SK-N-SH treated with all-trans-retinoic acid at 6 μM for 48 hours (cell line): ENCODE measurements at regions not wholly inside any gene's neighbourhood (a gene's known extent, or its start where the extent isn't known, plus 50 kb on each side); places are given as distances from the start of the nearest gene placed in this dataset.

Experiments
- BACH2 ChIP-seq: fragments of 250-450 bp; sonication (Bioruptor Pico); IDR thresholded peaks from 2 replicates; pipeline ENCODE4 v1.9.0; 2021; ENCODE audit warnings: mild to moderate bottlenecking, borderline replicate concordance
- ESRRG ChIP-seq: fragments of 250-450 bp; sonication (Bioruptor Pico); IDR thresholded peaks from 2 replicates; pipeline ENCODE4 v1.6.1; 2021; ENCODE audit warnings: mild to moderate bottlenecking
- OSR1 ChIP-seq: fragments of 250-450 bp; sonication (Bioruptor Pico); IDR thresholded peaks from 2 replicates; pipeline ENCODE4 v1.8.0; 2022; ENCODE audit warnings: moderate library complexity, mild to moderate bottlenecking, inconsistent platforms
- PPARA ChIP-seq: fragments of 250-450 bp; sonication (Bioruptor Pico); IDR thresholded peaks from 2 replicates; pipeline ENCODE4 v1.5.0; 2020; ENCODE audit warnings: mild to moderate bottlenecking, borderline replicate concordance
- RARB ChIP-seq: fragments of 250-450 bp; sonication (Bioruptor Pico); IDR thresholded peaks from 2 replicates; pipeline ENCODE4 v1.8.0; 2021; ENCODE audit warnings: mild to moderate bottlenecking, moderate library complexity
- TOX ChIP-seq: fragments of 250-450 bp; sonication (Bioruptor Pico); IDR thresholded peaks from 2 replicates; pipeline ENCODE4 v1.8.0; 2021; ENCODE audit warnings: mild to moderate bottlenecking, moderate library complexity, borderline replicate concordance
- ZC3H10 ChIP-seq: fragments of 250-450 bp; sonication (Bioruptor Pico); IDR thresholded peaks from 2 replicates; pipeline ENCODE4 v1.5.1; 2021; ENCODE audit warnings: mild to moderate bottlenecking, moderate library complexity
- ZFP3 ChIP-seq: fragments of 250-450 bp; sonication (Bioruptor Pico); IDR thresholded peaks from 2 replicates; pipeline ENCODE4 v1.5.0; 2020; ENCODE audit warnings: mild to moderate bottlenecking, moderate library complexity
- ZFP30 ChIP-seq: fragments of 450-650 bp; formaldehyde crosslinking; IDR thresholded peaks from 2 replicates; pipeline ENCODE4 v1.5.0; 2022; ENCODE audit warnings: mild to moderate bottlenecking, moderate library complexity
- ZNF565 ChIP-seq: fragments of 450-650 bp; formaldehyde crosslinking; conservative IDR thresholded peaks from 2 replicates; pipeline ENCODE4 v1.5.0; 2020; ENCODE audit warnings: low read depth, mild to moderate bottlenecking, moderate library complexity
- ZNF8 ChIP-seq: fragments of 450-650 bp; formaldehyde crosslinking; IDR thresholded peaks from 2 replicates; pipeline ENCODE4 v1.5.0; 2020; ENCODE audit warnings: mild to moderate bottlenecking, moderate library complexity
- TF ChIP-seq, protein P1 (sequence below): fragments of 250-450 bp; sonication (Bioruptor Pico); IDR thresholded peaks from 2 replicates; pipeline ENCODE4 v1.5.1; 2020; ENCODE audit warnings: low read depth, mild to moderate bottlenecking, moderate library complexity
- TF ChIP-seq, protein P2 (sequence below): fragments of 250-450 bp; sonication (Bioruptor Pico); IDR thresholded peaks from 2 replicates; pipeline ENCODE4 v1.8.0; 2020; ENCODE audit warnings: mild to moderate bottlenecking, moderate library complexity, borderline replicate concordance
- TF ChIP-seq, protein P3 (sequence below): fragments of 250-450 bp; sonication (Bioruptor Pico); IDR thresholded peaks from 2 replicates; pipeline ENCODE4 v1.5.0; 2020; ENCODE audit warnings: mild to moderate bottlenecking, moderate library complexity

DNA sequence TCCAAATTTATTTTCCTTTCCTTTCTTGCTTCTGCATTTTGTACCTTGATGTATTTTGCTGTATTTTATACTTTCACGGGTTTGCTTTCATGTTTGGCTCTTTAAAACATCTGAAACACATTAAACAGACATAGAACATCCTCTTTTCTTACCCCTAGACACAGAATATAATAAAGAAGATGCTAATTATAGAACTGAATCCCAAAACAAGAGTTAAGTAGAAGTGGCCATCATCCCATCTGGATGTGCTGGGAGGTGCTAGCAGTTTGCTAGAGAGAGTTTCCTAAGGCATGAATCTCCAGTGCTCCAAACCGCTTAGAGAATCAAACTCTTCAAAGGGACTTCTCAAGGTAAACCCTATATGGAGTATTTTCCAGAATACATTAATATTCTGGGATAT, 53.9 kb upstream of the GNG12 start:
- TF ChIP-seq ESRRG (CRISPR knock-in tag) (no peak), TOX (no peak), ZFP30 (CRISPR knock-in tag) (no peak), BACH2 (CRISPR knock-in tag) (no peak), PPARA (CRISPR knock-in tag) (no peak), OSR1 (CRISPR knock-in tag) (no peak), ZNF565 (CRISPR knock-in tag) (no peak), ZFP3 (no peak), ZC3H10 (no peak), RARB (CRISPR knock-in tag) (no peak), ZNF8 (CRISPR knock-in tag) (no peak)
- TF ChIP-seq, protein P1, sequence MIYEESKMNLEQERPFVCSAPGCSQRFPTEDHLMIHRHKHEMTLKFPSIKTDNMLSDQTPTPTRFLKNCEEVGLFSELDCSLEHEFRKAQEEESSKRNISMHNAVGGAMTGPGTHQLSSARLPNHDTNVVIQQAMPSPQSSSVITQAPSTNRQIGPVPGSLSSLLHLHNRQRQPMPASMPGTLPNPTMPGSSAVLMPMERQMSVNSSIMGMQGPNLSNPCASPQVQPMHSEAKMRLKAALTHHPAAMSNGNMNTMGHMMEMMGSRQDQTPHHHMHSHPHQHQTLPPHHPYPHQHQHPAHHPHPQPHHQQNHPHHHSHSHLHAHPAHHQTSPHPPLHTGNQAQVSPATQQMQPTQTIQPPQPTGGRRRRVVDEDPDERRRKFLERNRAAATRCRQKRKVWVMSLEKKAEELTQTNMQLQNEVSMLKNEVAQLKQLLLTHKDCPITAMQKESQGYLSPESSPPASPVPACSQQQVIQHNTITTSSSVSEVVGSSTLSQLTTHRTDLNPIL = no peak
- TF ChIP-seq, protein P2, sequence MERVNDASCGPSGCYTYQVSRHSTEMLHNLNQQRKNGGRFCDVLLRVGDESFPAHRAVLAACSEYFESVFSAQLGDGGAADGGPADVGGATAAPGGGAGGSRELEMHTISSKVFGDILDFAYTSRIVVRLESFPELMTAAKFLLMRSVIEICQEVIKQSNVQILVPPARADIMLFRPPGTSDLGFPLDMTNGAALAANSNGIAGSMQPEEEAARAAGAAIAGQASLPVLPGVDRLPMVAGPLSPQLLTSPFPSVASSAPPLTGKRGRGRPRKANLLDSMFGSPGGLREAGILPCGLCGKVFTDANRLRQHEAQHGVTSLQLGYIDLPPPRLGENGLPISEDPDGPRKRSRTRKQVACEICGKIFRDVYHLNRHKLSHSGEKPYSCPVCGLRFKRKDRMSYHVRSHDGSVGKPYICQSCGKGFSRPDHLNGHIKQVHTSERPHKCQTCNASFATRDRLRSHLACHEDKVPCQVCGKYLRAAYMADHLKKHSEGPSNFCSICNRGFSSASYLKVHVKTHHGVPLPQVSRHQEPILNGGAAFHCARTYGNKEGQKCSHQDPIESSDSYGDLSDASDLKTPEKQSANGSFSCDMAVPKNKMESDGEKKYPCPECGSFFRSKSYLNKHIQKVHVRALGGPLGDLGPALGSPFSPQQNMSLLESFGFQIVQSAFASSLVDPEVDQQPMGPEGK (CRISPR knock-in tag) = no peak
- TF ChIP-seq, protein P3, sequence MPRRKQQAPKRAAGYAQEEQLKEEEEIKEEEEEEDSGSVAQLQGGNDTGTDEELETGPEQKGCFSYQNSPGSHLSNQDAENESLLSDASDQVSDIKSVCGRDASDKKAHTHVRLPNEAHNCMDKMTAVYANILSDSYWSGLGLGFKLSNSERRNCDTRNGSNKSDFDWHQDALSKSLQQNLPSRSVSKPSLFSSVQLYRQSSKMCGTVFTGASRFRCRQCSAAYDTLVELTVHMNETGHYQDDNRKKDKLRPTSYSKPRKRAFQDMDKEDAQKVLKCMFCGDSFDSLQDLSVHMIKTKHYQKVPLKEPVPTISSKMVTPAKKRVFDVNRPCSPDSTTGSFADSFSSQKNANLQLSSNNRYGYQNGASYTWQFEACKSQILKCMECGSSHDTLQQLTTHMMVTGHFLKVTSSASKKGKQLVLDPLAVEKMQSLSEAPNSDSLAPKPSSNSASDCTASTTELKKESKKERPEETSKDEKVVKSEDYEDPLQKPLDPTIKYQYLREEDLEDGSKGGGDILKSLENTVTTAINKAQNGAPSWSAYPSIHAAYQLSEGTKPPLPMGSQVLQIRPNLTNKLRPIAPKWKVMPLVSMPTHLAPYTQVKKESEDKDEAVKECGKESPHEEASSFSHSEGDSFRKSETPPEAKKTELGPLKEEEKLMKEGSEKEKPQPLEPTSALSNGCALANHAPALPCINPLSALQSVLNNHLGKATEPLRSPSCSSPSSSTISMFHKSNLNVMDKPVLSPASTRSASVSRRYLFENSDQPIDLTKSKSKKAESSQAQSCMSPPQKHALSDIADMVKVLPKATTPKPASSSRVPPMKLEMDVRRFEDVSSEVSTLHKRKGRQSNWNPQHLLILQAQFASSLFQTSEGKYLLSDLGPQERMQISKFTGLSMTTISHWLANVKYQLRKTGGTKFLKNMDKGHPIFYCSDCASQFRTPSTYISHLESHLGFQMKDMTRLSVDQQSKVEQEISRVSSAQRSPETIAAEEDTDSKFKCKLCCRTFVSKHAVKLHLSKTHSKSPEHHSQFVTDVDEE (CRISPR knock-in tag) = no peak
